ENCODE measurements at regions not wholly inside any gene's neighbourhood (a gene's known extent, or its start where the extent isn't known, plus 50 kb on each side); places are given as distances from the start of the nearest gene placed in this dataset.

GRCh38 chr22:48438096-48438495 lies 1389.6 kb downstream of the BRD1 start:
- H4K20me1 ChIP-seq (ENCODE audit: low read depth, low read length), result no peaks in the 10 kb centered on the region
- no peak overlapping the region for H2AFZ ChIP-seq (ENCODE audit: low read depth, low read length, severe bottlenecking)
- H3K36me3 ChIP-seq (ENCODE audit: low read length), result no peaks in the 10 kb centered on the region
- no peak overlapping the region for H3K4me3 ChIP-seq (ENCODE audit: insufficient read depth, low read length, poor library complexity, severe bottlenecking)
- no peaks in the 10 kb centered on the region for H3K9me3 ChIP-seq (ENCODE audit: insufficient read depth, low read length)
- H3F3A ChIP-seq (ENCODE audit: insufficient read depth), result no peaks in the 10 kb centered on the region
- H3K9ac ChIP-seq (ENCODE audit: low read length), result no peak overlapping the region
- H3K9me2 ChIP-seq (replicated peaks; ENCODE audit: insufficient read depth, low read length), result no peaks in the 10 kb centered on the region
- no peak overlapping the region for H3K27ac ChIP-seq (ENCODE audit: low read depth, low read length)
- TF ChIP-seq EZH2phosphoT487 (conservative IDR thresholded peaks at IDR 0.05; ENCODE audit: low read length), result no peak
- TF ChIP-seq, protein P1, sequence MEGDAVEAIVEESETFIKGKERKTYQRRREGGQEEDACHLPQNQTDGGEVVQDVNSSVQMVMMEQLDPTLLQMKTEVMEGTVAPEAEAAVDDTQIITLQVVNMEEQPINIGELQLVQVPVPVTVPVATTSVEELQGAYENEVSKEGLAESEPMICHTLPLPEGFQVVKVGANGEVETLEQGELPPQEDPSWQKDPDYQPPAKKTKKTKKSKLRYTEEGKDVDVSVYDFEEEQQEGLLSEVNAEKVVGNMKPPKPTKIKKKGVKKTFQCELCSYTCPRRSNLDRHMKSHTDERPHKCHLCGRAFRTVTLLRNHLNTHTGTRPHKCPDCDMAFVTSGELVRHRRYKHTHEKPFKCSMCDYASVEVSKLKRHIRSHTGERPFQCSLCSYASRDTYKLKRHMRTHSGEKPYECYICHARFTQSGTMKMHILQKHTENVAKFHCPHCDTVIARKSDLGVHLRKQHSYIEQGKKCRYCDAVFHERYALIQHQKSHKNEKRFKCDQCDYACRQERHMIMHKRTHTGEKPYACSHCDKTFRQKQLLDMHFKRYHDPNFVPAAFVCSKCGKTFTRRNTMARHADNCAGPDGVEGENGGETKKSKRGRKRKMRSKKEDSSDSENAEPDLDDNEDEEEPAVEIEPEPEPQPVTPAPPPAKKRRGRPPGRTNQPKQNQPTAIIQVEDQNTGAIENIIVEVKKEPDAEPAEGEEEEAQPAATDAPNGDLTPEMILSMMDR (IDR thresholded peaks at IDR 0.05; ENCODE audit: insufficient read depth, low read length, poor library complexity, severe bottlenecking), result no peak
- no peak overlapping the region for H3K4me2 ChIP-seq (ENCODE audit: low read depth, low read length, poor library complexity, severe bottlenecking)
- H3K27me3 ChIP-seq (ENCODE audit: low read length), result no peaks in the 10 kb centered on the region
- no peaks in the 10 kb centered on the region for H3K79me2 ChIP-seq (ENCODE audit: insufficient read depth, low read length)

GRCh38 chr22:48436201-48436931 lies 1391.3 kb downstream of the BRD1 start:
- Histone ChIP-seq H3K4me2 (ENCODE audit: low read depth, low read length, poor library complexity, severe bottlenecking) (no peak overlapping the region), H3K27ac (ENCODE audit: low read depth, low read length) (no peak overlapping the region), H3K36me3 (ENCODE audit: low read length) (no peaks in the 10 kb centered on the region), H2AFZ (ENCODE audit: low read depth, low read length, severe bottlenecking) (no peak overlapping the region), H3K9ac (ENCODE audit: low read length) (no peak overlapping the region), H3K9me2 (replicated peaks; ENCODE audit: insufficient read depth, low read length) (no peaks in the 10 kb centered on the region), H3F3A (ENCODE audit: insufficient read depth) (no peaks in the 10 kb centered on the region), H3K27me3 (ENCODE audit: low read length) (no peaks in the 10 kb centered on the region), H3K4me3 (ENCODE audit: insufficient read depth, low read length, poor library complexity, severe bottlenecking) (no peak overlapping the region), H3K9me3 (ENCODE audit: insufficient read depth, low read length) (no peaks in the 10 kb centered on the region), H3K79me2 (ENCODE audit: insufficient read depth, low read length) (no peaks in the 10 kb centered on the region), H4K20me1 (ENCODE audit: low read depth, low read length) (no peaks in the 10 kb centered on the region)
- TF ChIP-seq, protein P1 (IDR thresholded peaks at IDR 0.05; ENCODE audit: insufficient read depth, low read length, poor library complexity, severe bottlenecking), result no peak
- no peak for TF ChIP-seq EZH2phosphoT487 (conservative IDR thresholded peaks at IDR 0.05; ENCODE audit: low read length)

- Histone ChIP-seq H3K9me3 (ENCODE audit: insufficient read depth, low read length) (no peaks in the 10 kb centered on the region), H3K9ac (ENCODE audit: low read length) (no peak overlapping the region), H3K27ac (ENCODE audit: low read depth, low read length) (no peak overlapping the region), H4K20me1 (ENCODE audit: low read depth, low read length) (no peaks in the 10 kb centered on the region), H3K4me3 (ENCODE audit: insufficient read depth, low read length, poor library complexity, severe bottlenecking) (no peak overlapping the region), H3K79me2 (ENCODE audit: insufficient read depth, low read length) (no peaks in the 10 kb centered on the region), H3K36me3 (ENCODE audit: low read length) (no peaks in the 10 kb centered on the region), H3K9me2 (replicated peaks; ENCODE audit: insufficient read depth, low read length) (no peaks in the 10 kb centered on the region), H3F3A (ENCODE audit: insufficient read depth) (no peaks in the 10 kb centered on the region), H2AFZ (ENCODE audit: low read depth, low read length, severe bottlenecking) (no peak overlapping the region), H3K27me3 (ENCODE audit: low read length) (no peaks in the 10 kb centered on the region), H3K4me2 (ENCODE audit: low read depth, low read length, poor library complexity, severe bottlenecking) (no peak overlapping the region)
- no peak for TF ChIP-seq EZH2phosphoT487 (conservative IDR thresholded peaks at IDR 0.05; ENCODE audit: low read length)
These were observed 1392.8 kb downstream of the BRD1 start for GRCh38 chr22:48434868-48435250.

DNA sequence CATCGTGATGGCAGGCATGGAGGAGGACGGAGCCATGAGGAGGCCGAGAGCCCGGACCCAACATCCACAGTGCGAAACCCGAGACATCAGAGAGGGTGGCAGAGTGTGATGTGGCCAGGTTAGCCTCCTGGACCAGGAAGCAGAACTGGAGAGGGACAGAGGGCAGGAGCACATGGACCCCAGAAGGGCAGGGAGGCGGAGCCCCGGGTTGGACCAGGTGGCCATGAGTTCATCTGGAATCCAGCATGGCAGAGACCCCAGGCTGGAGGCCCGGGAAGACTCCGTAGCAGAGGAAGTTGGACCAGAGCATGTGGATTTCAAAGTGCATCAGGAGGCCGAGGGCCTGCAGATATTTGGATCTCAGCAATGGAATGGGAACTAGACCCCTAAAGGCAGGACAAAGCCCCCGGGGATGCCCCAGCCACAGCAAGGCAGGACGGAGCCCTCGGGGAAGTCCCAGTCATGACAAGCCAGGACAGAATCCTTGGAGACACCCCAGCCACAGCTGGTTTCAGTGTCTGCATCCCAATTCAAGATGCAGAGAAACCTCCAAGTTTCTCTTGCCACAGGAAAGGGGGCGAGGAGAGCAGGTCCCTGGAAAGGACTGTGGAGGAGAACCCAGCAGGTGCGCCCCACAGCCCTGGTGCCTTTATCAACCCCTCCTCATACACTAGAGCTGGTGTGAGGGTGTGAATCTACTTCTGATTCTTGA lies 1393.4 kb downstream of the BRD1 start:
- no peaks in the 10 kb centered on the region for H3K79me2 ChIP-seq (ENCODE audit: insufficient read depth, low read length)
- no peak overlapping the region for H2AFZ ChIP-seq (ENCODE audit: low read depth, low read length, severe bottlenecking)
- no peaks in the 10 kb centered on the region for H3K27me3 ChIP-seq (ENCODE audit: low read length)
- no peak overlapping the region for H3K27ac ChIP-seq (ENCODE audit: low read depth, low read length)
- H3K9ac ChIP-seq (ENCODE audit: low read length), result no peak overlapping the region
- TF ChIP-seq EZH2phosphoT487 (conservative IDR thresholded peaks at IDR 0.05; ENCODE audit: low read length), result no peak
- TF ChIP-seq, protein P1 (IDR thresholded peaks at IDR 0.05; ENCODE audit: insufficient read depth, low read length, poor library complexity, severe bottlenecking), result no peak
- H3K9me2 ChIP-seq (replicated peaks; ENCODE audit: insufficient read depth, low read length), result no peaks in the 10 kb centered on the region
- H4K20me1 ChIP-seq (ENCODE audit: low read depth, low read length), result no peaks in the 10 kb centered on the region
- no peak overlapping the region for H3K4me2 ChIP-seq (ENCODE audit: low read depth, low read length, poor library complexity, severe bottlenecking)
- no peaks in the 10 kb centered on the region for H3F3A ChIP-seq (ENCODE audit: insufficient read depth)
- H3K4me3 ChIP-seq (ENCODE audit: insufficient read depth, low read length, poor library complexity, severe bottlenecking), result no peak overlapping the region
- no peaks in the 10 kb centered on the region for H3K9me3 ChIP-seq (ENCODE audit: insufficient read depth, low read length)
- no peaks in the 10 kb centered on the region for H3K36me3 ChIP-seq (ENCODE audit: low read length)
